ENCODE measurements at regions not wholly inside any gene's neighbourhood (a gene's known extent, or its start where the extent isn't known, plus 50 kb on each side); places are given as distances from the start of the nearest gene placed in this dataset.
"Not testable (repeated sequence)": the region's sequence is repeated elsewhere in the genome, so short reads cannot be mapped to it uniquely, and the experiment has no call there.

- in situ Hi-C loops (cut with HindIII; ENCODE audit: low pct_ligation_motif_present, low pct_unique_long_range_greater_than_20kb, low sequenced_read_pairs) = no loop called here
- DNase-seq = no peak
These were observed 50.3 kb upstream of the OSBPL11 start for GRCh38 chr3:125645616-125646015.

- DNase-seq = no peak
- in situ Hi-C loops (cut with HindIII; ENCODE audit: low pct_ligation_motif_present, low pct_unique_long_range_greater_than_20kb, low sequenced_read_pairs) = no loop called here
These were observed 51.3 kb upstream of the OSBPL11 start for GRCh38 chr3:125646581-125646980.

- no peak for DNase-seq
- in situ Hi-C loops (cut with HindIII; ENCODE audit: low pct_ligation_motif_present, low pct_unique_long_range_greater_than_20kb, low sequenced_read_pairs) = no loop called here
These were observed 52.2 kb upstream of the OSBPL11 start for GRCh38 chr3:125647318-125648014.

GRCh38 chr3:125651244-125651643 lies 55.9 kb upstream of the OSBPL11 start:
- in situ Hi-C loops (cut with HindIII; ENCODE audit: low pct_ligation_motif_present, low pct_unique_long_range_greater_than_20kb, low sequenced_read_pairs) = no loop called here
- no peak for DNase-seq

- DNase-seq = no peak
- in situ Hi-C loops (cut with HindIII; ENCODE audit: low pct_ligation_motif_present, low pct_unique_long_range_greater_than_20kb, low sequenced_read_pairs) = no loop called here
These were observed 57.1 kb upstream of the OSBPL11 start for GRCh38 chr3:125652349-125652748.

- no peak for DNase-seq
- in situ Hi-C loops (cut with HindIII; ENCODE audit: low pct_ligation_motif_present, low pct_unique_long_range_greater_than_20kb, low sequenced_read_pairs) = no loop called here
These were observed 59.2 kb upstream of the OSBPL11 start for GRCh38 chr3:125654526-125654925.

- in situ Hi-C loops (cut with HindIII; ENCODE audit: low pct_ligation_motif_present, low pct_unique_long_range_greater_than_20kb, low sequenced_read_pairs) = no loop called here
- DNase-seq = no peak
These were observed 67.4 kb upstream of the OSBPL11 start for GRCh38 chr3:125662675-125663074.

- no peak for DNase-seq
- in situ Hi-C loops (cut with HindIII; ENCODE audit: low pct_ligation_motif_present, low pct_unique_long_range_greater_than_20kb, low sequenced_read_pairs) = no loop called here
These were observed 75.1 kb upstream of the OSBPL11 start for GRCh38 chr3:125670352-125670751.

GRCh38 chr3:125670945-125671344 lies 75.6 kb upstream of the OSBPL11 start:
- in situ Hi-C loops (cut with HindIII; ENCODE audit: low pct_ligation_motif_present, low pct_unique_long_range_greater_than_20kb, low sequenced_read_pairs) = no loop called here
- no peak for DNase-seq

GRCh38 chr3:125671461-125672243 lies 76.4 kb upstream of the OSBPL11 start:
- DNase-seq = no peak
- in situ Hi-C loops (cut with HindIII; ENCODE audit: low pct_ligation_motif_present, low pct_unique_long_range_greater_than_20kb, low sequenced_read_pairs) = no loop called here

- no peak for DNase-seq
- in situ Hi-C loops (cut with HindIII; ENCODE audit: low pct_ligation_motif_present, low pct_unique_long_range_greater_than_20kb, low sequenced_read_pairs) = no loop called here
These were observed 80.5 kb upstream of the OSBPL11 start for GRCh38 chr3:125675791-125676190.

- in situ Hi-C loops (cut with HindIII; ENCODE audit: low pct_ligation_motif_present, low pct_unique_long_range_greater_than_20kb, low sequenced_read_pairs) = no loop called here
- no peak for DNase-seq
These were observed 84.0 kb upstream of the OSBPL11 start for GRCh38 chr3:125679258-125679657.

- DNase-seq = no peak
- in situ Hi-C loops (cut with HindIII; ENCODE audit: low pct_ligation_motif_present, low pct_unique_long_range_greater_than_20kb, low sequenced_read_pairs) = no loop called here
These were observed 85.8 kb upstream of the OSBPL11 start for GRCh38 chr3:125681146-125681545.

- in situ Hi-C loops (cut with HindIII; ENCODE audit: low pct_ligation_motif_present, low pct_unique_long_range_greater_than_20kb, low sequenced_read_pairs); DNase-seq: not testable (repeated sequence)
These were observed 86.6 kb upstream of the OSBPL11 start for GRCh38 chr3:125681906-125682305.

- in situ Hi-C loops (cut with HindIII; ENCODE audit: low pct_ligation_motif_present, low pct_unique_long_range_greater_than_20kb, low sequenced_read_pairs); DNase-seq: not testable (repeated sequence)
These were observed 87.3 kb upstream of the OSBPL11 start for GRCh38 chr3:125682610-125683009.

GRCh38 chr3:125683067-125683829 lies 88.0 kb upstream of the OSBPL11 start:
- in situ Hi-C loops (cut with HindIII; ENCODE audit: low pct_ligation_motif_present, low pct_unique_long_range_greater_than_20kb, low sequenced_read_pairs) = no loop called here
- no peak for DNase-seq

- no peak for DNase-seq
- in situ Hi-C loops (cut with HindIII; ENCODE audit: low pct_ligation_motif_present, low pct_unique_long_range_greater_than_20kb, low sequenced_read_pairs) = no loop called here
These were observed 88.9 kb upstream of the OSBPL11 start for GRCh38 chr3:125684199-125684598.

GRCh38 chr3:125685741-125686140 lies 90.4 kb upstream of the OSBPL11 start:
- in situ Hi-C loops (cut with HindIII; ENCODE audit: low pct_ligation_motif_present, low pct_unique_long_range_greater_than_20kb, low sequenced_read_pairs); DNase-seq: not testable (repeated sequence)

GRCh38 chr3:125692361-125692760 lies 97.1 kb upstream of the OSBPL11 start:
- in situ Hi-C loops (cut with HindIII; ENCODE audit: low pct_ligation_motif_present, low pct_unique_long_range_greater_than_20kb, low sequenced_read_pairs) = no loop called here
- DNase-seq = no peak

Data from ACHN (cell line).